AG09309 (cell line): ENCODE measurements at regions not wholly inside any gene's neighbourhood (a gene's known extent, or its start where the extent isn't known, plus 50 kb on each side); places are given as distances from the start of the nearest gene placed in this dataset.
A peak's percentile ranks its signal among the peaks of the same experiment; 100 is the strongest.
"Not testable (repeated sequence)": the region's sequence is repeated elsewhere in the genome, so short reads cannot be mapped to it uniquely, and the experiment has no call there.

Experiments used
- DNase-seq: peaks from one replicate; pipeline ENCODE4 v3.0.0-alpha.2; 2010; ENCODE audit warnings: low read depth
- H3K4me3 ChIP-seq: 2 replicates; pipeline ENCODE4 v1.5.1; 2011; ENCODE audit warnings: mild to moderate bottlenecking, low read depth, low read length, moderate library complexity; ENCODE audit not compliant: control insufficient read depth
- TF ChIP-seq, protein P1 (sequence below): IDR thresholded peaks from 2 replicates; pipeline ENCODE4 v1.5.1; 2011; ENCODE audit warnings: mild to moderate bottlenecking, low read depth, low read length, inconsistent platforms; ENCODE audit not compliant: insufficient read depth, control insufficient read depth; ENCODE audit errors: missing control alignments

DNA sequence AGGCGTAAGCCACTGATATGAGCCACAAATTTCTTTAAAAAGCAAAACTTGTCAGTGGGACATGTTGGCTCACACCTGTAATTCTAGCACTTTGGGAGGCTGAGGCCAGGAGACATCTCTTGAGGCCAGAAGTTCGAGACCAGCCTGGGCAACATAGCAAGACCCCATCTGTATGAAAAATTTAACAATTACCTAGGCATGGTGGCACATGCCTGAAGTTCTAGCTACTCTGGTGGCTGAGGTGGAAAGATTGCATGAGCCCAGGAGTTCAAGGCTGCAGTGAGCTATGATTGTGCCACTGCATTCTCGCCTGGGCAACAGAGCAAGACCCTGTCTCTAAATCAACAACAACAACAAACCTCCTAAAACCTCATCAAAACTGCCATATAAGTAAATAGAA lies 147.6 kb upstream of the BARHL2 start:
- TF ChIP-seq, protein P1, sequence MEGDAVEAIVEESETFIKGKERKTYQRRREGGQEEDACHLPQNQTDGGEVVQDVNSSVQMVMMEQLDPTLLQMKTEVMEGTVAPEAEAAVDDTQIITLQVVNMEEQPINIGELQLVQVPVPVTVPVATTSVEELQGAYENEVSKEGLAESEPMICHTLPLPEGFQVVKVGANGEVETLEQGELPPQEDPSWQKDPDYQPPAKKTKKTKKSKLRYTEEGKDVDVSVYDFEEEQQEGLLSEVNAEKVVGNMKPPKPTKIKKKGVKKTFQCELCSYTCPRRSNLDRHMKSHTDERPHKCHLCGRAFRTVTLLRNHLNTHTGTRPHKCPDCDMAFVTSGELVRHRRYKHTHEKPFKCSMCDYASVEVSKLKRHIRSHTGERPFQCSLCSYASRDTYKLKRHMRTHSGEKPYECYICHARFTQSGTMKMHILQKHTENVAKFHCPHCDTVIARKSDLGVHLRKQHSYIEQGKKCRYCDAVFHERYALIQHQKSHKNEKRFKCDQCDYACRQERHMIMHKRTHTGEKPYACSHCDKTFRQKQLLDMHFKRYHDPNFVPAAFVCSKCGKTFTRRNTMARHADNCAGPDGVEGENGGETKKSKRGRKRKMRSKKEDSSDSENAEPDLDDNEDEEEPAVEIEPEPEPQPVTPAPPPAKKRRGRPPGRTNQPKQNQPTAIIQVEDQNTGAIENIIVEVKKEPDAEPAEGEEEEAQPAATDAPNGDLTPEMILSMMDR = no peak
- no peak overlapping the region for H3K4me3 ChIP-seq
- DNase-seq = no peak

DNA sequence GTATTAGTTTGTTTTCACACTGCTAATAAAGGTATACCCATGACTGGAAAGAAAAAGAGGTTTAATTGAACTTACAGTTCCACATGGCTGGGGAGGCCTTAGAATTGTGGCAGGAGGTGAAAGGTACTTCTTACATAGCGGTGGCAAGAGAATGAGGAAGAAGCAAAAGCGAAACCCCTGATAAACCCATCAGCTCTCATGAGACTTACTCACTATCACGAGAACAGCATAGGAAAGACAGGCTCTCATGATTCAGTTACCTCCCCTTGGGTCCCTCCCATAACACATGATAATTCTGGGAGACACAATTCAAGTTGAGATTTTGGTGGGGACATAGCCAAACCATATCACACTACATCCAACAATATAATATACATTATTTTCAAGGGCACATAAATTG lies 145.7 kb upstream of the BARHL2 start:
- DNase-seq = no peak
- TF ChIP-seq, protein P1 = no peak
- no peak overlapping the region for H3K4me3 ChIP-seq

DNA sequence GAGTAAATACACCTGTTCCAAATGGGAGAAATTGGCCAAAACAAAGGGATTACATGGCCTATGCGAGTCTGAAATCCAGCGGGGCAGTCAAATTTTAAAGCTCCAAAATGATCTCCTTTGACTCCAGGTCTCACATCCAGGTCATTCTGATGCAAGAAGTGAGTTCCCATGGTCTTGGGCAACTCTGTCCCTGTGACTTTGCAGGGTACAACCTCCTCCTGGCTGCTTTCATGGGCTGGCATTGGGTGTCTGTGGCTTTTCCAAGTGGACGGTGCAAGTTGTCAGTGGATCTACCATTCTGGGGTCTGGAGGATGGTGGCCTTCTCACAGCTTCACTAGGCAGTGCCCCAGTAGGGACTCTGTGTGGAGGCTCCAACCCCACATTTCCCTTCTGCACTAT lies 144.3 kb upstream of the BARHL2 start:
- DNase-seq, H3K4me3 ChIP-seq: not testable (repeated sequence)

DNA sequence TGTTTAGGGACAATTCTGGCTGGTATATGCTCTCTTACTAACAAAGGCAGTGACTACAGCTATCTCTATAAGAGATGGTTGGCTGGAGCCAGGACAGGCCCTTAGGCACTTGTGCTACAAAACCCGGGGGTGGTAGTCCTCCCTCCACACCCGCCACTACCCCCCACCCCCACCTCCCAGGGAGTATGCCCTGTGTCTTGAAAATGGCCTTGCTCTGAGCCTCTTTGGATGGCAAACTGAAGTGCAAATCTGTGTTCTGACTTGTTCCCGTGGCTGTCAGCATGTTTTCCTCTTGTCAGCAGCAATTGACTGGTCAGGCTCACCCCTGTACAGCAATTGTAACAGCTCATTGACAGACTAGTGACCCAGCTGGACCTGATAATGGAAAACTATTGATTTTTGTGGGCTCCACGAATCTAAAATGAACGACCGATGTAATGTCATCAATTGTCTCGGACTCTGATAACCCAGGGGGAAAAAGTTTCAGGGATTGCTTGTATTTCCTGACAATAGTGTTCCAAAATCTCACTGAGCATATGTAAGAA lies 139.4 kb upstream of the BARHL2 start:
- DNase-seq = no peak
- TF ChIP-seq, protein P1 = no peak
- H3K4me3 ChIP-seq = no peak overlapping the region

DNA sequence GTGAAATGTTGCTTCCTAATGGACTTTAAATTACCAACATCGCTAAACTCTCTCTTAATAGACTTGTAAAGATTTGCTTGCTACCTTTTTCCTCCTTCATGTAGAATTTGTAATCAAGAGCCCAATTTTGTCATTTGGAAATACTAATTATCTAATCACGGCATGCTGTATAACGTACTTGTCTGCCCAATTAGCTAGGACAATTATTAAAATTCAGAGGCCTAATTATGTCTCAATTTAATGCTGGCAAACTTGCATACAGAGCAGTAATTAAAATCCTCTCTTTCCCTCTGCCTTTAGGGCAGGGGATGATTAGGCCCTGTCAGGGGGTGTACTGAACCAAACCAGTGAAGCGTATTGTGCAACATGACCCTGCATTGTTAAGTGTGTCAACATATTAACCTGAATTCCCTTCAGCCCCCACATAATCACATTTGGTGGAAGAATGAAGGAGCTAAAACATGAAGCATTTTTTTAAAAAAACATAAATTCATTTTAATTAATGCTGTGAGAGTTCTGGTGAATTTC lies 137.4 kb upstream of the BARHL2 start:
- H3K4me3 ChIP-seq = no peak overlapping the region
- no peak for DNase-seq
- TF ChIP-seq, protein P1 = no peak

DNA sequence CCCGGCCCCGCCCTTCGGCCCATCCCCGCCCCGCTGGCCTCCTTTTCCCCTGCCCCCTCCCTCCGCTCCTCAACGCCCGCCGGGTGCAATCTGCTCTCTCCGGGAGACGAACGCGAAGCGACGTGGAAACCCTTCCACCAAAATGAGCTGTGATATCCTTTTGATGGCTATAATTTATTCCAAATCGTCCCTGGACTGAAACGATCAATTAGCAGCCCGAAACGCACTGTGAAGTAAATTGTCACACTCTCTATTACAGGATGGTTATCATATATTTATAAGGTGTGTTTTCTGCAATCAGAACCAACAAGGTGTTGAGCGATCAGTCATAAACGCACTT lies 134.6 kb upstream of the BARHL2 start:
- no peak for DNase-seq
- TF ChIP-seq, protein P1 = no peak
- H3K4me3 ChIP-seq = peak overlapping the region; percentile 40

DNA sequence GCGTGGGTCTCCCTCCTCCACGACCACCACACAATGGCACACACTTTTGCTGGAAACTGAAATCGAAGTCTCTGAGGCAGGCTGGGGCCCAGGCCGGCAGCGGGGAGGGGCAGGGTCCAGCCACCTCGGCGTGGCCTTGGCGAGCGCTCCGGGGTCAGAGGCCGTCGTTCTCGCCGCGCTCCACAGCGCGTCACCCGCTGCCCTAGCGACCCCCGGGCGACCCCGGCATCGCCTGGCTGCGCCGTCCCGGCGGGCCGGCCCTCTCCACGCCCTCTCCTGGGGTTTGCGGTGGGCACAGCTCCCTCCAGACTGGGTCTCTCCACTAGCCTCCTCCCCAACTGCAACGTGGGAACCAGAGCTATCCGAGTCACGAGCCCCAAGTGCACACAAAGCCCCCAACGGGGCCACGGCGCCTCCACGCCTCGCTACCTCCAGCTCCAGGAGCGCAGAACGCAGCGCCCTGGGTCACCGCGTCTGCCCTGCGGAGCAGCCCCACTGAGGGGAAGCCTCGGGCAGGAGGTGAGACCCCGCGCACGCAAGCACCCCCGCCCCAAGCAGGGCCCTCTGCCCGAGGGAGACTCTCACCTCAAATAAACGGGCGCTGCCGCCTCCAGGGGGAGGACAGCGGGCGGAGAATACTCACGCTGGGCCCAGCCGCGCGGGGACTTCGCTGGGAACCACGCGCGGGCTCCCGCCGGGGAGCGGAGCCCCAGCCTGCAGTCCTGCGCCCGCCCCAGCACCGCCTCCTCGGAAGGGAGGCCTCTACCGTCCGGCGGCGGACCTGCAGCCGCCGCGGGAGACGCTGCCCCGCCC lies 134.0 kb upstream of the BARHL2 start:
- TF ChIP-seq, protein P1 = peak; percentile 49
- DNase-seq = peak; percentile 25
- peak overlapping the region; percentile 61 for H3K4me3 ChIP-seq
